Dendritic cell treated with granulocyte-macrophage colony-stimulating factor and Interleukin-4, amounts not matched to agents 40 ng/mL and 50 ng/mL, for 4 days (primary cell): ENCODE measurements at regions not wholly inside any gene's neighbourhood (a gene's known extent, or its start where the extent isn't known, plus 50 kb on each side); places are given as distances from the start of the nearest gene placed in this dataset.
"Not testable (repeated sequence)": the region's sequence is repeated elsewhere in the genome, so short reads cannot be mapped to it uniquely, and the experiment has no call there.

Experiments
- H3K27ac Mint-ChIP-seq: one replicate; pipeline ENCODE4 v1.8.0; 2022; ENCODE audit warnings: mild to moderate bottlenecking, mixed read lengths
- H3K27me3 Mint-ChIP-seq: one replicate; pipeline ENCODE4 v1.8.0; 2022; ENCODE audit warnings: mild to moderate bottlenecking, mixed read lengths
- H3K36me3 Mint-ChIP-seq: one replicate; pipeline ENCODE4 v1.8.0; 2022; ENCODE audit warnings: low read depth, mixed read lengths
- H3K4me1 Mint-ChIP-seq: one replicate; pipeline ENCODE4 v1.8.0; 2022; ENCODE audit warnings: low read depth, mixed read lengths
- H3K4me3 Mint-ChIP-seq: one replicate; pipeline ENCODE4 v1.8.0; 2022; ENCODE audit warnings: mild to moderate bottlenecking, moderate library complexity, mixed read lengths
- H3K9me3 Mint-ChIP-seq: one replicate; pipeline ENCODE4 v1.8.0; 2022; ENCODE audit warnings: mixed read lengths
- intact Hi-C: fragments of 100-400 bp; cut with micrococcal nuclease; formaldehyde crosslinking; loops from one replicate; pipeline ENCODE4 v1.15.0; 2022

- Mint-ChIP-seq H3K27me3 (no peaks in the 10 kb centered on the region), H3K27ac (no peak overlapping the region), H3K9me3 (no peaks in the 10 kb centered on the region), H3K4me1 (peaks cover 18% of the 10 kb centered on the region), H3K4me3 (no peak overlapping the region), H3K36me3 (no peaks in the 10 kb centered on the region)
- intact Hi-C loops = loop anchor here (1.0 to 10.0 kb wide), 6 partner anchors 205 to 807 kb away; no protein-coding TSS in a partner anchor
Measured at GRCh38 chr10:28179743-28180099, 123.1 kb downstream of the MPP7 start.

- peaks cover 18% of the 10 kb centered on the region for H3K4me1 Mint-ChIP-seq
- H3K4me3 Mint-ChIP-seq = no peak overlapping the region
- H3K27ac Mint-ChIP-seq = peak overlapping the region; percentile 86
Measured at GRCh38 chr10:28179006-28179742, 123.7 kb downstream of the MPP7 start.

GRCh38 chr10:28177944-28178637 lies 124.8 kb downstream of the MPP7 start:
- Mint-ChIP-seq H3K4me3 (peak overlapping the region; percentile 76), H3K27me3 (no peaks in the 10 kb centered on the region), H3K36me3 (no peaks in the 10 kb centered on the region), H3K27ac (peak overlapping the region; percentile 86), H3K4me1 (peaks cover 18% of the 10 kb centered on the region), H3K9me3 (no peaks in the 10 kb centered on the region)
- intact Hi-C loops = loop anchor here (5.0 to 10.0 kb wide), 4 partner anchors 207 to 806 kb away; no protein-coding TSS in a partner anchor

More at GRCh38 chr10:28179006-28179742, 123.7 kb downstream of the MPP7 start:
- no peaks in the 10 kb centered on the region for H3K36me3 Mint-ChIP-seq
- H3K27me3 Mint-ChIP-seq = no peaks in the 10 kb centered on the region
- intact Hi-C loops = loop anchor here (1.0 to 10.0 kb wide), 6 partner anchors 206 to 807 kb away; no protein-coding TSS in a partner anchor
- H3K9me3 Mint-ChIP-seq = no peaks in the 10 kb centered on the region

GRCh38 chr10:28176498-28176897 lies 126.4 kb downstream of the MPP7 start:
- intact Hi-C loops = loop anchor here (5.0 to 10.0 kb wide), 4 partner anchors 208 to 804 kb away; no protein-coding TSS in a partner anchor
- peaks cover 18% of the 10 kb centered on the region for H3K4me1 Mint-ChIP-seq

GRCh38 chr10:28172223-28172610 lies 130.6 kb downstream of the MPP7 start:
- no peak overlapping the region for H3K4me3 Mint-ChIP-seq
- no peak overlapping the region for H3K27ac Mint-ChIP-seq
- no peaks in the 10 kb centered on the region for H3K36me3 Mint-ChIP-seq
- H3K27me3 Mint-ChIP-seq = no peaks in the 10 kb centered on the region
- no peaks in the 10 kb centered on the region for H3K9me3 Mint-ChIP-seq
- no peaks in the 10 kb centered on the region for H3K4me1 Mint-ChIP-seq
- intact Hi-C loops = loop anchor here (10.0 kb wide), 1 partner anchor 213 kb away; no protein-coding TSS in a partner anchor

More at GRCh38 chr10:28176498-28176897, 126.4 kb downstream of the MPP7 start:
- not testable (repeated sequence) for H3K27me3 Mint-ChIP-seq, H3K4me3 Mint-ChIP-seq, H3K9me3 Mint-ChIP-seq, H3K36me3 Mint-ChIP-seq, H3K27ac Mint-ChIP-seq

- Mint-ChIP-seq H3K27ac (no peak overlapping the region), H3K9me3 (no peaks in the 10 kb centered on the region), H3K4me3 (no peak overlapping the region), H3K36me3 (no peaks in the 10 kb centered on the region), H3K4me1 (no peaks in the 10 kb centered on the region), H3K27me3 (no peaks in the 10 kb centered on the region)
- intact Hi-C loops = loop anchor here (10.0 kb wide), 1 partner anchor 213 kb away; no protein-coding TSS in a partner anchor
Measured at GRCh38 chr10:28171468-28172222, 131.2 kb downstream of the MPP7 start.

- Mint-ChIP-seq H3K27ac (no peak overlapping the region), H3K4me1 (no peaks in the 10 kb centered on the region), H3K9me3 (no peaks in the 10 kb centered on the region), H3K27me3 (no peaks in the 10 kb centered on the region), H3K4me3 (no peak overlapping the region), H3K36me3 (no peaks in the 10 kb centered on the region)
- intact Hi-C loops = no loop called here
Measured at GRCh38 chr10:28169525-28169924, 133.3 kb downstream of the MPP7 start.

- Mint-ChIP-seq H3K27ac (no peak overlapping the region), H3K4me1 (no peaks in the 10 kb centered on the region), H3K36me3 (no peaks in the 10 kb centered on the region), H3K27me3 (no peaks in the 10 kb centered on the region), H3K4me3 (no peak overlapping the region), H3K9me3 (peaks cover 9% of the 10 kb centered on the region)
- intact Hi-C loops = no loop called here
Measured at GRCh38 chr10:28160866-28161405, 141.9 kb downstream of the MPP7 start.

- H3K4me3 Mint-ChIP-seq = no peak overlapping the region
- H3K9me3 Mint-ChIP-seq = peaks cover under 1% of the 10 kb centered on the region
- no peaks in the 10 kb centered on the region for H3K27me3 Mint-ChIP-seq
- H3K4me1 Mint-ChIP-seq = no peaks in the 10 kb centered on the region
- intact Hi-C loops = no loop called here
- no peaks in the 10 kb centered on the region for H3K36me3 Mint-ChIP-seq
- H3K27ac Mint-ChIP-seq = no peak overlapping the region
Measured at GRCh38 chr10:28157379-28157778, 145.5 kb downstream of the MPP7 start.

GRCh38 chr10:28155726-28156125 lies 147.1 kb downstream of the MPP7 start:
- intact Hi-C loops = no loop called here
- no peaks in the 10 kb centered on the region for H3K4me1 Mint-ChIP-seq
- H3K9me3 Mint-ChIP-seq = no peaks in the 10 kb centered on the region
- H3K27me3 Mint-ChIP-seq = no peaks in the 10 kb centered on the region
- H3K27ac Mint-ChIP-seq = no peak overlapping the region
- no peaks in the 10 kb centered on the region for H3K36me3 Mint-ChIP-seq
- H3K4me3 Mint-ChIP-seq = no peak overlapping the region

- H3K27ac Mint-ChIP-seq = no peak overlapping the region
- no peaks in the 10 kb centered on the region for H3K4me1 Mint-ChIP-seq
- no peaks in the 10 kb centered on the region for H3K27me3 Mint-ChIP-seq
- H3K36me3 Mint-ChIP-seq = peaks cover 5% of the 10 kb centered on the region
- no peaks in the 10 kb centered on the region for H3K9me3 Mint-ChIP-seq
- intact Hi-C loops = no loop called here
- H3K4me3 Mint-ChIP-seq = no peak overlapping the region
Measured at GRCh38 chr10:28151636-28152035, 151.2 kb downstream of the MPP7 start.

GRCh38 chr10:28149746-28150145 lies 150.9 kb upstream of the ODAD2 start:
- Mint-ChIP-seq H3K4me3 (no peak overlapping the region), H3K4me1 (no peaks in the 10 kb centered on the region), H3K36me3 (peaks cover 6% of the 10 kb centered on the region), H3K9me3 (no peaks in the 10 kb centered on the region), H3K27ac (no peak overlapping the region), H3K27me3 (no peaks in the 10 kb centered on the region)
- intact Hi-C loops = no loop called here

- Mint-ChIP-seq H3K36me3 (peaks cover 6% of the 10 kb centered on the region), H3K27me3 (no peaks in the 10 kb centered on the region), H3K4me3 (no peak overlapping the region), H3K27ac (no peak overlapping the region), H3K9me3 (no peaks in the 10 kb centered on the region), H3K4me1 (no peaks in the 10 kb centered on the region)
- intact Hi-C loops = no loop called here
Measured at GRCh38 chr10:28147706-28148105, 148.8 kb upstream of the ODAD2 start.
